SH-SY5Y (cell line): ENCODE measurements at regions not wholly inside any gene's neighbourhood (a gene's known extent, or its start where the extent isn't known, plus 50 kb on each side); places are given as distances from the start of the nearest gene placed in this dataset.

ENCODE experiments used
- GATA2 ChIP-seq: IDR thresholded peaks from 2 replicates; pipeline ENCODE4 v1.6.1; 2011; ENCODE audit warnings: mild to moderate bottlenecking, low read depth, low read length
- GATA3 ChIP-seq: IDR thresholded peaks from 2 replicates; pipeline ENCODE4 v1.6.1; 2011; ENCODE audit warnings: low read depth, mild to moderate bottlenecking, low read length, moderate library complexity

DNA sequence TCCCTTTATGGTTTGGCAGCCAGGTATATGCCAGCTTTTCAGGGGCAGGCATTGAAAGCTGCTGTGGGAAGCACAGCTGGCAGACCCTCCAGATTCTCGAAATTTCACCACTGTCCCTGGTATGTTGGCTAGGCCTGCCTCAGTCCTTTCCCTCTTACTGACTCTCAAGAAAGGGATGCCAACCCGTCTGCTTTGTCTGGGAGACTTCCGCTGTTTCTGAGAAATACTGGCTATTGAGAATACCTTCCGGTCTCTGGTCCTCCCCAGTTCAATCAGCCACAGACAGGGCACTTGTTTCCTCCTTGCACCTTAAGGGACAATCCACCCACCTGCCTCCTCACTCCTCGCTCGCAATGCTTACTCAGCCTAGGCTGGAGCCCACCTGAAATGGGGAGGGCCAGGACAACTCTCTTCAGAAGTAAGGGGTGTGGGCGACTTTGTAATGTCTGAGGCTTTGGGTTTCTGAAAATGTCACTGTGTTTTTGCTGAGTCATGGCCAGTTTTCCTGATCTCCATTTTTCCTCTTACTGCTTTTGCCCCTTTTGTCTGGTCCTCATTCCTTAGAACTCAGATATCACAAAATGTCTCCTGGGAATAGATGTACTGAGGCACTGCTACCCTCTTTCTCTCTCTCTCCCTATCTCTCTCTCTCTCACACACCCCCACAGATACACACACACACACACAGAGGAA, 571.1 kb downstream of the TNS1 start:
- TF ChIP-seq GATA2 (no peak), GATA3 (no peak)
